ENCODE measurements at regions not wholly inside any gene's neighbourhood (a gene's known extent, or its start where the extent isn't known, plus 50 kb on each side); places are given as distances from the start of the nearest gene placed in this dataset.

- TF ChIP-seq CSDC2 (CRISPR knock-in tag; IDR thresholded peaks at IDR 0.05) (no peak), ESRRG (CRISPR knock-in tag; IDR thresholded peaks at IDR 0.05) (no peak), TSHZ2 (CRISPR knock-in tag; IDR thresholded peaks at IDR 0.05) (no peak), ZFP30 (CRISPR knock-in tag; IDR thresholded peaks at IDR 0.05) (no peak), TOX (CRISPR knock-in tag; IDR thresholded peaks at IDR 0.05; ENCODE audit: borderline replicate concordance) (no peak), ARNTL (CRISPR knock-in tag; IDR thresholded peaks at IDR 0.05; ENCODE audit: borderline replicate concordance, low read depth) (no peak), PPARA (CRISPR knock-in tag; IDR thresholded peaks at IDR 0.05; ENCODE audit: borderline replicate concordance) (no peak), ZNF565 (CRISPR knock-in tag; conservative IDR thresholded peaks at IDR 0.05; ENCODE audit: low read depth) (no peak), RARB (CRISPR knock-in tag; IDR thresholded peaks at IDR 0.05) (no peak), SNAI2 (CRISPR knock-in tag; IDR thresholded peaks at IDR 0.05) (no peak)
- TF ChIP-seq, protein P1, sequence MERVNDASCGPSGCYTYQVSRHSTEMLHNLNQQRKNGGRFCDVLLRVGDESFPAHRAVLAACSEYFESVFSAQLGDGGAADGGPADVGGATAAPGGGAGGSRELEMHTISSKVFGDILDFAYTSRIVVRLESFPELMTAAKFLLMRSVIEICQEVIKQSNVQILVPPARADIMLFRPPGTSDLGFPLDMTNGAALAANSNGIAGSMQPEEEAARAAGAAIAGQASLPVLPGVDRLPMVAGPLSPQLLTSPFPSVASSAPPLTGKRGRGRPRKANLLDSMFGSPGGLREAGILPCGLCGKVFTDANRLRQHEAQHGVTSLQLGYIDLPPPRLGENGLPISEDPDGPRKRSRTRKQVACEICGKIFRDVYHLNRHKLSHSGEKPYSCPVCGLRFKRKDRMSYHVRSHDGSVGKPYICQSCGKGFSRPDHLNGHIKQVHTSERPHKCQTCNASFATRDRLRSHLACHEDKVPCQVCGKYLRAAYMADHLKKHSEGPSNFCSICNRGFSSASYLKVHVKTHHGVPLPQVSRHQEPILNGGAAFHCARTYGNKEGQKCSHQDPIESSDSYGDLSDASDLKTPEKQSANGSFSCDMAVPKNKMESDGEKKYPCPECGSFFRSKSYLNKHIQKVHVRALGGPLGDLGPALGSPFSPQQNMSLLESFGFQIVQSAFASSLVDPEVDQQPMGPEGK (CRISPR knock-in tag; IDR thresholded peaks at IDR 0.05; ENCODE audit: borderline replicate concordance): no peak
Observed at GRCh38 chr13:42409075-42409474, 137.1 kb downstream of the AKAP11 start.

Measured in SK-N-SH treated with all-trans-retinoic acid at 6 μM for 48 hours (cell line).